ENCODE measurements at regions not wholly inside any gene's neighbourhood (a gene's known extent, or its start where the extent isn't known, plus 50 kb on each side); places are given as distances from the start of the nearest gene placed in this dataset.

DNA sequence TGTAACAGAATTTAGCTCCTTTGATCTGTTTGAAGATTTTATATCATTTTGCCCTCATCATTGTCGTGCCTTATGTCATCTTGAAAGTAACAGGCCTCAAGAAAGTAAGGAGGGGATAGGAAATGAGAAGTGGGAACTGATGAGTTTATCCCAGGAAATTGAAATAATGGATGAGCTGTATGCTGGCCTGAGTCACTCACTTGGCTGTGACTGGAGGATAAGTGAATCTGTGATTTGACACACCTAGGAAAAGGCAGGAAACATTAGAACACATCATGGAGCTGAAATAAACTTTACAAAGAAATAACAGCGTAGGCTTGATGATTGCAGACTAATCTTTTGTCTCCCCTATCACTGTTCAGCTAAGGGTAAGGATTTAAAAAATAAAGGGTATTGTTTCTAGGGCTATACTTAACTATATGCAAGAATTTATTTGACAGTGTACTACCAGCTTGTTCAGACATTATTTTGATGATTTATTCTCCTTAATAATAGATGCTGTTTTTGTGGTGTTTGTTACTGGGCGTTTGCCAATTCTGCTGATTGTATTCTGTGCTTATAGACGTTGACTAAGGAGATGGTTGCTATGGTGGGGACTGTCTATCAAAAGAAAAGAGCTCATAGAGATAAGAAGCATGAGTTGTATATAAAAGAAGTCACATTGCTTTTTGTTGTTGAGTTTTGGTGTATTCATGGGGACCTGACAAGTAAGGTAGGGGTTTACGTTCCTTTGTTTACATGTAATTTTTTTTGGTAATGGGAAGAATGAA lies 105.6 kb upstream of the ROPN1 start:
- no peak overlapping the region for H3K23ac ChIP-seq (ENCODE audit: insufficient read length)
- no peaks in the 10 kb centered on the region for H3K23me2 ChIP-seq (ENCODE audit: low read depth, low read length)
- H3K4me1 ChIP-seq (replicated peaks in 1 of 4; ENCODE audit: control insufficient read depth in 3 of 4, insufficient read depth in 4 of 4, low read length in 3 of 4) = no peaks in the 10 kb centered on the region; a peak in 1 of 7 replicates
- H3K36me3 ChIP-seq (ENCODE audit: control insufficient read depth in 2 of 4, insufficient read depth in 4 of 4, low read length in 3 of 4) = no peaks in the 10 kb centered on the region
- H4K20me1 ChIP-seq (replicated peaks in 1 of 2; ENCODE audit: control insufficient read depth in 1 of 2, insufficient read depth in 2 of 2, low read length in 2 of 2) = no peaks in the 10 kb centered on the region
- no peak overlapping the region for H4K8ac ChIP-seq (ENCODE audit: extremely low read depth, insufficient read depth, low read length)
- H2AK5ac ChIP-seq (ENCODE audit: low read depth, low read length) = no peak overlapping the region
- no peak overlapping the region for H3K56ac ChIP-seq (replicated peaks; ENCODE audit: insufficient read length, low read depth, low read length)
- H2BK20ac ChIP-seq (ENCODE audit: low read length) = no peak overlapping the region
- H3K27me3 ChIP-seq (replicated peaks in 1 of 4; ENCODE audit: control insufficient read depth in 3 of 4, extremely low read depth in 1 of 4, insufficient read depth in 3 of 4, low read length in 3 of 4) = no peaks in the 10 kb centered on the region
- CTCF ChIA-PET (ENCODE audit: partially characterized antibody) = interaction anchor here (0.6 to 4.8 kb wide), 8 partner anchors 9 to 121 kb away, joined by 3 to 23 read pairs (median 3); no protein-coding TSS in a partner anchor
- no peak overlapping the region for H3K4me3 ChIP-seq (ENCODE audit: extremely low read depth in 1 of 4, insufficient read depth in 2 of 4, low read depth in 3 of 4, low read length in 4 of 4)
- FAIRE-seq (no peak), DNase-seq (ENCODE audit: low read depth in 1 of 2, low spot score in 2 of 2) (no peak)
- H3K4ac ChIP-seq (replicated peaks; ENCODE audit: insufficient read length, low read depth, low read length) = no peak overlapping the region
- H2AFZ ChIP-seq (ENCODE audit: low read length) = no peak overlapping the region
- no peak overlapping the region for H2BK12ac ChIP-seq (ENCODE audit: low read depth, low read length)
- H3K27ac ChIP-seq (ENCODE audit: low read depth, low read length) = no peak overlapping the region
- no peak overlapping the region for H2BK15ac ChIP-seq (ENCODE audit: low read length)
- no peak overlapping the region for H4K91ac ChIP-seq (replicated peaks; ENCODE audit: insufficient read length, low read length)
- no peak overlapping the region for H3K18ac ChIP-seq (ENCODE audit: extremely low read depth, low read length)
- H3K79me2 ChIP-seq (ENCODE audit: control insufficient read depth in 1 of 2, insufficient read depth in 2 of 2, low read length in 2 of 2) = no peaks in the 10 kb centered on the region
- H3K9me3 ChIP-seq (ENCODE audit: insufficient read depth in 2 of 2, low read depth in 1 of 2, low read length in 1 of 2) = no peaks in the 10 kb centered on the region
- H3K79me1 ChIP-seq (ENCODE audit: low read depth, low read length) = no peaks in the 10 kb centered on the region
- 82% methylated on average over 5 of the region's 5 CpGs; no CpG with 5 or more reads in 1 of the 2 experiments for WGBS, 2 experiments (ENCODE audit: extremely low coverage in 1 of 2, insufficient coverage in 1 of 2, insufficient read length in 1 of 2, insufficient replicate concordance in 2 of 2, low coverage in 1 of 2, low lambda C conversion rate in 2 of 2, missing lambda C conversion rate in 1 of 2)
- H3K4me2 ChIP-seq (ENCODE audit: insufficient read depth in 1 of 2, low read depth in 2 of 2, low read length in 2 of 2) = no peak overlapping the region
- no peak overlapping the region for H3K9ac ChIP-seq (replicated peaks in 1 of 4; ENCODE audit: extremely low read depth in 1 of 4, low read depth in 3 of 4, low read length in 3 of 4)
- H4K5ac ChIP-seq (ENCODE audit: insufficient read length, low read depth, low read length) = no peak overlapping the region
- no peak overlapping the region for H2BK120ac ChIP-seq (replicated peaks; ENCODE audit: low read depth, low read length)
- no peak overlapping the region for H3K14ac ChIP-seq (ENCODE audit: insufficient read length)
- no peak overlapping the region for H2BK5ac ChIP-seq (ENCODE audit: low read depth, low read length)
- POLR2A ChIA-PET (ENCODE audit: partially characterized antibody) = no interaction called here
- TF ChIP-seq SUZ12 (IDR thresholded peaks at IDR 0.05; ENCODE audit: low read length) (no peak), FOSL1 (IDR thresholded peaks at IDR 0.05; ENCODE audit: insufficient read depth, low read depth, low read length) (no peak), TAF1 (IDR thresholded peaks at IDR 0.05; ENCODE audit: low read depth, low read length) (no peak), CBX5 (IDR thresholded peaks at IDR 0.05; ENCODE audit: low read depth, low read length) (no peak)
- TF ChIP-seq, protein P1, sequence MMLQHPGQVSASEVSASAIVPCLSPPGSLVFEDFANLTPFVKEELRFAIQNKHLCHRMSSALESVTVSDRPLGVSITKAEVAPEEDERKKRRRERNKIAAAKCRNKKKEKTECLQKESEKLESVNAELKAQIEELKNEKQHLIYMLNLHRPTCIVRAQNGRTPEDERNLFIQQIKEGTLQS (IDR thresholded peaks at IDR 0.05; ENCODE audit: insufficient read depth, low read depth, low read length) = no peak
